GM12874 (cell line): ENCODE measurements at regions not wholly inside any gene's neighbourhood (a gene's known extent, or its start where the extent isn't known, plus 50 kb on each side); places are given as distances from the start of the nearest gene placed in this dataset.

ENCODE experiments used
- TF ChIP-seq, protein P1 (sequence below): IDR thresholded peaks from 2 replicates; pipeline ENCODE4 v1.5.1; 2011; ENCODE audit warnings: low read depth, mild to moderate bottlenecking, control low read depth, low read length, moderate library complexity; ENCODE audit not compliant: insufficient read depth

DNA sequence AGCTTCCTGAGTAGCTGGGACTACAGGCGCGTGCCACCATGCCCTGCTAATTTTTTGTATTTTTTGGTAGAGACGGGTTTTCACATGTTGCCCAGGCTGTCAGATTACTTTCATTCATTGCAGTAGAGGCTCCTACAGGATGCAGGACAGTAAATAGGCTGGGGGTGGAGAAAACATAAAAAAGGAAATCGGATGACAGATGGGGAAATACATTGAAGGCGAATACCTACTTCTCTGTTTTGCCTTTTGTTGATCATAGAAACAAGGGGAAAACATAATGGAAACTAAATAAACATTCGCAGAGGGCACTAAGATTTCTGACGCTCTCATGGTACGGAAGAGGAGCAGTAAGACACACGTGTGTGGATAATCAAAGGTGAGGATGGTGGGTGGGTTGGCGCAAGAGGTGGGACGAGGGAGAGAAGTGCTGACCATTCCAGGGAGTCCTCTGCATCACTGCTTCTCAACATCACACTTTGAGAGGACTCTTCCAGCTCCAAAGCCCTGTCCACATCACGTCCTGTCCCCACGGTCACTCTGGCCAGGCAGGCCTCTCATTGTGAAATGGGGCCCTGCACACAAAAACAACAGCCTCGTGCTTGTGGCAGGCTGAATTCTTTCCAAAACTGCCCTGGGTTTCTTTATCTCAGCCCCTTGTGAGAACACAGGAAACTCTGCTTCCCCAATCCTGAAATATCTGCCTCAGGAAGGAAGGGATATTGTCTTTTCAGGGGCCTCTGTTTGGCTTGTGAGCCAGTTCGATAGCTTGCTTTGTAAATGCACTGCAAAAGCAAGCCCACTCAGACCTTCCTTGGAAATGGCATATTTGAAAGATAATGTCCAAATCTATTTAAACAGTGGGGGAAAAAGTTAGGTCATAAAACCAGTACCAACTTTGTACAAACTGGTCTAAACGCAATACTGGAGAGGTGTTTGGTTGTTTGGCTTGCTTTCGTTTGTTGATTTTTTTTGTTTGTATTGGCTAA is 188.5 kb downstream of the FOXO1 start:
- TF ChIP-seq, protein P1, sequence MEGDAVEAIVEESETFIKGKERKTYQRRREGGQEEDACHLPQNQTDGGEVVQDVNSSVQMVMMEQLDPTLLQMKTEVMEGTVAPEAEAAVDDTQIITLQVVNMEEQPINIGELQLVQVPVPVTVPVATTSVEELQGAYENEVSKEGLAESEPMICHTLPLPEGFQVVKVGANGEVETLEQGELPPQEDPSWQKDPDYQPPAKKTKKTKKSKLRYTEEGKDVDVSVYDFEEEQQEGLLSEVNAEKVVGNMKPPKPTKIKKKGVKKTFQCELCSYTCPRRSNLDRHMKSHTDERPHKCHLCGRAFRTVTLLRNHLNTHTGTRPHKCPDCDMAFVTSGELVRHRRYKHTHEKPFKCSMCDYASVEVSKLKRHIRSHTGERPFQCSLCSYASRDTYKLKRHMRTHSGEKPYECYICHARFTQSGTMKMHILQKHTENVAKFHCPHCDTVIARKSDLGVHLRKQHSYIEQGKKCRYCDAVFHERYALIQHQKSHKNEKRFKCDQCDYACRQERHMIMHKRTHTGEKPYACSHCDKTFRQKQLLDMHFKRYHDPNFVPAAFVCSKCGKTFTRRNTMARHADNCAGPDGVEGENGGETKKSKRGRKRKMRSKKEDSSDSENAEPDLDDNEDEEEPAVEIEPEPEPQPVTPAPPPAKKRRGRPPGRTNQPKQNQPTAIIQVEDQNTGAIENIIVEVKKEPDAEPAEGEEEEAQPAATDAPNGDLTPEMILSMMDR: no peak

GRCh38 chr13:40478775-40479174 is 187.7 kb downstream of the FOXO1 start:
- TF ChIP-seq, protein P1: no peak

- TF ChIP-seq, protein P1: no peak
Observed at GRCh38 chr13:40479196-40479845, 187.1 kb downstream of the FOXO1 start.

DNA sequence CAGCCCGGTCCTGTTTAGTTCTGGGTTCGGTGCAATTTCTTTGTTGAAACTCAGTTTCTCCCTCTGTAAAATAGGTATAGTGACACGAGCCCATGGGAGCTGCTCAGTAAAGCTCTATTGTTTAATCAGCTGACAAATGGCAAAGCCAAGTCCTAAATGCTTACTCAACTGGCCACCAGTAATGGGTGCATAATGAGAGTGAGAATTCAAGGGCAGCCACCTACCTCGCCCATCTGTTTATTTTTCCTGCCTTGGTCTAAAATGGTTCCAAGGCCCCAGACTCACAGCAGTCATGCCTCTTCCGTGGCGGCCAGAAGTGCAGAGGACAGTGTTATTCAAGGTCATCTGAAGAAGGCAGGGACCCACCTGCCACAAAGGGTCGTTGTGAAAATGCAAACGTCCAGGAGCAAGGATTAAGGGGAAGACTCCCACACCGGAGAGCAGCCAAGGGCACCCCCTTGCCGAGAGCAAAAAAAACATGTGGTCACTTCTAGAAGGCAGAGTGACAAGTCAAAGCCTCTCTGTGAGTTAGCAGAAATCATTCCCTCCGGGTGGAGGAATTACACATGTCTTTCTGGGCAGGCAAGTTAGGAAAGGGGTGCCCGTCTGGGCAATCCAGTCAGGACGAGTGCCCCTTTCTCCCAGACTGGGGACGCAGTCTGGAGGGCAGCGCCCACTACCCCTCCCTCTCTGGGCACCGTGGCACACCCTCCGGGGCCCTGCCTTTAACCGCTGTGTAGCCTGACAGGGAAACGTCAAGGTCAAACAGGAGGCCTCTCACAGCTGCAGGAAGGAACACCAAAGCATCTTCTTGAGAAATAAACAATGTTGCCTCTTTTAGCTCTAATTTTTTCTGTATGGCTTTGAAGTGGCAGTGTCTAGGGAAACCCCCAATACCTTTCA is 186.2 kb downstream of the FOXO1 start:
- TF ChIP-seq, protein P1: no peak

- TF ChIP-seq, protein P1: no peak
Observed at GRCh38 chr13:40480915-40481516, 185.4 kb downstream of the FOXO1 start.

DNA sequence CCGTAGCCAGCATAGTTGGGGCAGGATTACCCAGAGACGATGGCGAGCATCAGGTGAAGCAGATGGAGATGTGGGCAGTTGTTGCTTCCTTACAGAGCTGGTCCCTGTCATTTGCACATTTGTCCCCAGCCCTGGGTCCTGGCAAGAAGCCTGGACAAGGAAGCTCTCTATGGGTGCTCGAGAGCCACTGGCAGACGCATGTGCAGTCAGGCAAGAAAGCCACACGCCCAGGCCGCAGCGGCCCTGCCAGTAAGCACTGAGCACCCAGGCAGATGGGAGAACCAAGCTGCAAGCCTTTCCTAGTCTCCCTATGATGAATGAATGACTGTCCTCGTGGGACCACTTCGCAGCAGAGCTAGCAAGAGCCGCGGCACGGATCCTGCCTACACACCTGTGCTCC is 182.8 kb downstream of the FOXO1 start:
- TF ChIP-seq, protein P1: no peak
